BLaER1 (cell line): ENCODE measurements at regions not wholly inside any gene's neighbourhood (a gene's known extent, or its start where the extent isn't known, plus 50 kb on each side); places are given as distances from the start of the nearest gene placed in this dataset.

Source experiments
- H3K27ac ChIP-seq: shearing (Covaris generic); formaldehyde crosslinking; 2 replicates; pipeline ENCODE4 v1.8.1; 2022
- H3K27me3 ChIP-seq: shearing (Covaris generic); formaldehyde crosslinking; 2 replicates; pipeline ENCODE4 v1.8.1; 2022
- H3K36me3 ChIP-seq: shearing (Covaris generic); formaldehyde crosslinking; 2 replicates; pipeline ENCODE4 v1.8.1; 2022
- H3K4me1 ChIP-seq: shearing (Covaris generic); formaldehyde crosslinking; 2 replicates; pipeline ENCODE4 v1.8.1; 2022
- H3K4me2 ChIP-seq: shearing (Covaris generic); formaldehyde crosslinking; 2 replicates; pipeline ENCODE4 v1.8.1; 2022
- H3K4me3 ChIP-seq: shearing (Covaris generic); formaldehyde crosslinking; 2 replicates; pipeline ENCODE4 v1.8.1; 2022
- H3K9ac ChIP-seq: shearing (Covaris generic); formaldehyde crosslinking; 2 replicates; pipeline ENCODE4 v1.8.1; 2022
- H3K9me3 ChIP-seq: shearing (Covaris generic); formaldehyde crosslinking; 2 replicates; pipeline ENCODE4 v1.8.1; 2022
- H4K20me1 ChIP-seq: shearing (Covaris generic); formaldehyde crosslinking; 2 replicates; pipeline ENCODE4 v1.8.1; 2022
- Cebpa-rat ChIP-seq: shearing (Covaris generic); IDR thresholded peaks from 2 replicates; pipeline ENCODE4 v1.8.1; 2022

- no peaks in the 10 kb centered on the region for H3K27me3 ChIP-seq
- no peaks in the 10 kb centered on the region for H3K9me3 ChIP-seq
- no peaks in the 10 kb centered on the region for H4K20me1 ChIP-seq
- H3K27ac ChIP-seq, result no peak overlapping the region
- no peak overlapping the region for H3K4me3 ChIP-seq
- no peak for TF ChIP-seq Cebpa-rat
- peaks cover 7% of the 10 kb centered on the region for H3K4me1 ChIP-seq
- no peak overlapping the region for H3K9ac ChIP-seq
- H3K36me3 ChIP-seq, result no peaks in the 10 kb centered on the region
- H3K4me2 ChIP-seq, result no peak overlapping the region
Measured at GRCh38 chr14:94717808-94718207, 52.1 kb downstream of the GSC start.

GRCh38 chr14:94716976-94717375, 52.9 kb downstream of the GSC start:
- Histone ChIP-seq H3K36me3 (no peaks in the 10 kb centered on the region), H3K4me2 (no peak overlapping the region), H3K4me1 (no peaks in the 10 kb centered on the region), H3K27ac (no peak overlapping the region), H3K27me3 (no peaks in the 10 kb centered on the region), H3K9me3 (no peaks in the 10 kb centered on the region), H3K9ac (no peak overlapping the region), H3K4me3 (no peak overlapping the region), H4K20me1 (no peaks in the 10 kb centered on the region)
- TF ChIP-seq Cebpa-rat, result no peak

GRCh38 chr14:94713115-94713514, 56.8 kb downstream of the GSC start:
- no peak overlapping the region for H3K4me2 ChIP-seq
- no peak overlapping the region for H3K4me3 ChIP-seq
- TF ChIP-seq Cebpa-rat, result no peak
- no peaks in the 10 kb centered on the region for H3K9me3 ChIP-seq
- H3K4me1 ChIP-seq, result no peaks in the 10 kb centered on the region
- H3K27me3 ChIP-seq, result no peaks in the 10 kb centered on the region
- H3K27ac ChIP-seq, result no peak overlapping the region
- H4K20me1 ChIP-seq, result no peaks in the 10 kb centered on the region
- no peak overlapping the region for H3K9ac ChIP-seq
- H3K36me3 ChIP-seq, result no peaks in the 10 kb centered on the region

- no peaks in the 10 kb centered on the region for H3K27me3 ChIP-seq
- no peak overlapping the region for H3K9ac ChIP-seq
- H3K27ac ChIP-seq, result no peak overlapping the region
- no peak for TF ChIP-seq Cebpa-rat
- no peak overlapping the region for H3K4me2 ChIP-seq
- no peak overlapping the region for H3K4me3 ChIP-seq
- no peaks in the 10 kb centered on the region for H3K9me3 ChIP-seq
- no peaks in the 10 kb centered on the region for H3K36me3 ChIP-seq
- H4K20me1 ChIP-seq, result no peaks in the 10 kb centered on the region
- H3K4me1 ChIP-seq, result no peaks in the 10 kb centered on the region
Measured at GRCh38 chr14:94710731-94711130, 59.2 kb downstream of the GSC start.

GRCh38 chr14:94707494-94707893, 62.4 kb downstream of the GSC start:
- Histone ChIP-seq H3K27ac (no peak overlapping the region), H3K36me3 (no peaks in the 10 kb centered on the region), H3K9me3 (no peaks in the 10 kb centered on the region), H3K4me3 (no peak overlapping the region), H3K4me2 (no peak overlapping the region), H3K27me3 (no peaks in the 10 kb centered on the region), H4K20me1 (no peaks in the 10 kb centered on the region), H3K4me1 (no peaks in the 10 kb centered on the region), H3K9ac (no peak overlapping the region)
- no peak for TF ChIP-seq Cebpa-rat

GRCh38 chr14:94706133-94706532, 63.8 kb downstream of the GSC start:
- Histone ChIP-seq H3K9ac (no peak overlapping the region), H3K27ac (no peak overlapping the region), H4K20me1 (no peaks in the 10 kb centered on the region), H3K4me3 (no peak overlapping the region), H3K4me2 (no peak overlapping the region), H3K4me1 (no peaks in the 10 kb centered on the region), H3K27me3 (no peaks in the 10 kb centered on the region), H3K9me3 (no peaks in the 10 kb centered on the region), H3K36me3 (no peaks in the 10 kb centered on the region)
- TF ChIP-seq Cebpa-rat, result no peak

- no peak overlapping the region for H3K9ac ChIP-seq
- no peak overlapping the region for H3K4me2 ChIP-seq
- H3K4me1 ChIP-seq, result no peaks in the 10 kb centered on the region
- TF ChIP-seq Cebpa-rat, result no peak
- H3K4me3 ChIP-seq, result no peak overlapping the region
- H3K9me3 ChIP-seq, result no peaks in the 10 kb centered on the region
- H3K27ac ChIP-seq, result no peak overlapping the region
- H3K27me3 ChIP-seq, result no peaks in the 10 kb centered on the region
- no peaks in the 10 kb centered on the region for H4K20me1 ChIP-seq
- no peaks in the 10 kb centered on the region for H3K36me3 ChIP-seq
Measured at GRCh38 chr14:94702629-94703028, 67.3 kb downstream of the GSC start.

GRCh38 chr14:94701861-94702370, 68.0 kb downstream of the GSC start:
- no peak for TF ChIP-seq Cebpa-rat
- Histone ChIP-seq H3K9ac (no peak overlapping the region), H3K36me3 (no peaks in the 10 kb centered on the region), H3K4me1 (no peaks in the 10 kb centered on the region), H4K20me1 (no peaks in the 10 kb centered on the region), H3K4me3 (no peak overlapping the region), H3K9me3 (no peaks in the 10 kb centered on the region), H3K27me3 (no peaks in the 10 kb centered on the region), H3K27ac (no peak overlapping the region), H3K4me2 (no peak overlapping the region)

GRCh38 chr14:94700336-94700735, 69.6 kb downstream of the GSC start:
- Histone ChIP-seq H3K36me3 (no peaks in the 10 kb centered on the region), H3K27ac (no peak overlapping the region), H3K4me1 (peaks cover 1% of the 10 kb centered on the region; the same call in 1 of the 2 replicates), H3K4me2 (no peak overlapping the region), H4K20me1 (no peaks in the 10 kb centered on the region), H3K27me3 (no peaks in the 10 kb centered on the region), H3K4me3 (no peak overlapping the region), H3K9ac (no peak overlapping the region), H3K9me3 (no peaks in the 10 kb centered on the region)
- no peak for TF ChIP-seq Cebpa-rat

GRCh38 chr14:94699831-94700230, 70.1 kb downstream of the GSC start:
- H3K36me3 ChIP-seq, result no peaks in the 10 kb centered on the region
- H3K27me3 ChIP-seq, result no peaks in the 10 kb centered on the region
- no peak overlapping the region for H3K4me3 ChIP-seq
- H3K4me2 ChIP-seq, result no peak overlapping the region
- no peak overlapping the region for H3K9ac ChIP-seq
- H3K9me3 ChIP-seq, result no peaks in the 10 kb centered on the region
- H3K27ac ChIP-seq, result no peak overlapping the region
- no peak for TF ChIP-seq Cebpa-rat
- peaks cover 6% of the 10 kb centered on the region; the same call in 1 of the 2 replicates for H3K4me1 ChIP-seq
- no peaks in the 10 kb centered on the region for H4K20me1 ChIP-seq
